Mesenchymal stem cell (in vitro differentiated cells and primary cell): ENCODE measurements at regions not wholly inside any gene's neighbourhood (a gene's known extent, or its start where the extent isn't known, plus 50 kb on each side); places are given as distances from the start of the nearest gene placed in this dataset.
"Not testable (repeated sequence)": the region's sequence is repeated elsewhere in the genome, so short reads cannot be mapped to it uniquely, and the experiment has no call there.

Experiments
- DNase-seq: peaks from one replicate; pipeline ENCODE4 v3.0.0-alpha.2; 2013
- H2AFZ ChIP-seq: one replicate; pipeline ENCODE4 v1.6.1; 2013; ENCODE audit warnings: low read depth, mild to moderate bottlenecking, control low read depth, inconsistent platforms, low read length, moderate library complexity
- H2AK5ac ChIP-seq: 2 replicates; pipeline ENCODE4 v1.6.1; 2013; ENCODE audit warnings: low read length, moderate library complexity, mild to moderate bottlenecking, inconsistent platforms; ENCODE audit not compliant: severe bottlenecking
- H2BK120ac ChIP-seq: one replicate; pipeline ENCODE4 v1.6.1; 2013; ENCODE audit warnings: low read depth, mild to moderate bottlenecking, inconsistent platforms, low read length, moderate library complexity
- H2BK12ac ChIP-seq, 2 experiments: one replicate each; pipeline ENCODE4 v1.6.1; 2013; ENCODE audit warnings: inconsistent platforms in 2 of 2, low read length in 2 of 2, mild to moderate bottlenecking in 2 of 2, moderate library complexity in 2 of 2, control low read depth in 1 of 2
- H2BK15ac ChIP-seq: one replicate; pipeline ENCODE4 v1.6.1; 2013; ENCODE audit warnings: mild to moderate bottlenecking, low read depth, inconsistent platforms; ENCODE audit not compliant: poor library complexity, severe bottlenecking
- H2BK5ac ChIP-seq: 2 replicates; pipeline ENCODE4 v1.6.1; 2013; ENCODE audit warnings: low read depth, mild to moderate bottlenecking, low read length, control low read depth, inconsistent platforms; ENCODE audit not compliant: poor library complexity, severe bottlenecking
- H3K14ac ChIP-seq, 2 experiments: one replicate each; pipeline ENCODE4 v1.6.1; 2013; ENCODE audit warnings: inconsistent platforms in 2 of 2, low read length in 2 of 2, control low read depth in 1 of 2, mild to moderate bottlenecking in 1 of 2, moderate library complexity in 1 of 2
- H3K18ac ChIP-seq, 2 experiments: one replicate each; pipeline ENCODE4 v1.6.1; 2013; ENCODE audit warnings: inconsistent platforms in 2 of 2, low read length in 2 of 2, control low read depth in 1 of 2, low read depth in 1 of 2, mild to moderate bottlenecking in 1 of 2
- H3K23ac ChIP-seq, 2 experiments: one replicate each; pipeline ENCODE4 v1.6.1; 2013; ENCODE audit warnings: inconsistent platforms in 2 of 2, low read length in 2 of 2, mild to moderate bottlenecking in 2 of 2, moderate library complexity in 2 of 2, control low read depth in 1 of 2
- H3K27ac ChIP-seq: 2 replicates; pipeline ENCODE4 v1.5.1; 2013; ENCODE audit warnings: mild to moderate bottlenecking, moderate library complexity, low read length, control low read depth, inconsistent platforms; ENCODE audit not compliant: poor library complexity, severe bottlenecking
- H3K27me3 ChIP-seq, 2 experiments: 2 replicates each; pipeline versions ENCODE4 v1.6.1 to v1.7.0; 2013; ENCODE audit warnings: low read length in 2 of 2, mild to moderate bottlenecking in 2 of 2, moderate library complexity in 2 of 2, control low read depth in 1 of 2, inconsistent platforms in 1 of 2; ENCODE audit not compliant: control insufficient read depth in 1 of 2, insufficient read depth in 1 of 2
- H3K36me3 ChIP-seq, 2 experiments: 2 replicates each; pipeline versions ENCODE4 v1.6.1 to v1.7.0; 2013; ENCODE audit warnings: low read length in 2 of 2, control low read depth in 1 of 2, inconsistent platforms in 1 of 2, low read depth in 1 of 2, mild to moderate bottlenecking in 1 of 2; ENCODE audit not compliant: insufficient read depth in 2 of 2, control insufficient read depth in 1 of 2
- H3K4ac ChIP-seq, 2 experiments: one replicate each; pipeline ENCODE4 v1.6.1; 2013; ENCODE audit warnings: inconsistent platforms in 2 of 2, low read length in 2 of 2, mild to moderate bottlenecking in 2 of 2, moderate library complexity in 2 of 2, control low read depth in 1 of 2, low read depth in 1 of 2
- H3K4me1 ChIP-seq: 2 replicates; pipeline ENCODE4 v1.6.1; 2013; ENCODE audit warnings: low read depth, low read length, control low read depth; ENCODE audit not compliant: control insufficient read depth, insufficient read depth
- H3K4me2 ChIP-seq: 2 replicates; pipeline ENCODE4 v1.6.1; 2013; ENCODE audit warnings: low read length, mild to moderate bottlenecking, inconsistent platforms; ENCODE audit not compliant: poor library complexity, severe bottlenecking
- H3K4me3 ChIP-seq, 2 experiments: 2 replicates each; pipeline versions ENCODE4 v1.5.1 to v1.7.0; 2013; ENCODE audit warnings: low read length in 2 of 2, mild to moderate bottlenecking in 2 of 2, control low read depth in 1 of 2, low read depth in 1 of 2; ENCODE audit not compliant: insufficient read depth in 1 of 2
- H3K79me1 ChIP-seq: replicated peaks from 2 replicates; pipeline ENCODE4 v1.6.1; 2013; ENCODE audit warnings: mild to moderate bottlenecking, control low read depth, low read length, inconsistent platforms; ENCODE audit not compliant: poor library complexity, severe bottlenecking
- H3K9ac ChIP-seq: 2 replicates; pipeline ENCODE4 v1.7.0; 2013; ENCODE audit warnings: mild to moderate bottlenecking, low read length, moderate library complexity
- H3K9me3 ChIP-seq: 2 replicates; pipeline ENCODE4 v1.7.0; 2013; ENCODE audit warnings: mild to moderate bottlenecking, low read length; ENCODE audit not compliant: control insufficient read depth
- H4K8ac ChIP-seq: one replicate; pipeline ENCODE4 v1.6.1; 2013; ENCODE audit warnings: inconsistent platforms, mild to moderate bottlenecking, low read length, moderate library complexity
- H4K91ac ChIP-seq: one replicate; pipeline ENCODE4 v1.6.1; 2013; ENCODE audit warnings: mild to moderate bottlenecking, low read length, inconsistent platforms
- WGBS: methylation state at CpG from one replicate; pipeline ENCODE4 v1.1.7; 2013; ENCODE audit warnings: mixed read lengths; 5-methylcytosine and 5-hydroxymethylcytosine counted together

GRCh38 chr18:14395533-14395932 is 147.9 kb downstream of the POTEC start:
- H3K4me2 ChIP-seq, H2AFZ ChIP-seq, H3K14ac ChIP-seq, H3K27ac ChIP-seq, H3K4me3 ChIP-seq, H3K27me3 ChIP-seq, H3K36me3 ChIP-seq, H3K4me1 ChIP-seq, DNase-seq, H2BK5ac ChIP-seq, H3K18ac ChIP-seq, H3K23ac ChIP-seq, H3K9me3 ChIP-seq, H2AK5ac ChIP-seq, H3K4ac ChIP-seq, H4K91ac ChIP-seq, H4K8ac ChIP-seq, H3K9ac ChIP-seq, H2BK15ac ChIP-seq, H2BK12ac ChIP-seq, H3K79me1 ChIP-seq, H2BK120ac ChIP-seq: not testable (repeated sequence)
- WGBS, result no CpG with 5 or more reads among the region's 3 CpGs

GRCh38 chr18:14393563-14394103 is 149.8 kb downstream of the POTEC start:
- H3K79me1 ChIP-seq, H2BK5ac ChIP-seq, H3K27ac ChIP-seq, H3K4me3 ChIP-seq, H4K8ac ChIP-seq, H3K9me3 ChIP-seq, H3K14ac ChIP-seq, H2BK15ac ChIP-seq, H2AFZ ChIP-seq, H2BK12ac ChIP-seq, H3K27me3 ChIP-seq, DNase-seq, H3K4ac ChIP-seq, H3K36me3 ChIP-seq, H3K4me1 ChIP-seq, H3K23ac ChIP-seq, H2AK5ac ChIP-seq, H3K9ac ChIP-seq, H4K91ac ChIP-seq, H3K4me2 ChIP-seq, H3K18ac ChIP-seq, H2BK120ac ChIP-seq: not testable (repeated sequence)
- WGBS, result 97% methylated on average over 29 of the region's 50 CpGs

GRCh38 chr18:14392604-14393003 is 150.8 kb downstream of the POTEC start:
- H2BK15ac ChIP-seq, H3K36me3 ChIP-seq, H4K91ac ChIP-seq, H3K4me1 ChIP-seq, H3K4me3 ChIP-seq, H2BK5ac ChIP-seq, H3K9ac ChIP-seq, H3K14ac ChIP-seq, H2AK5ac ChIP-seq, H4K8ac ChIP-seq, H3K79me1 ChIP-seq, H3K18ac ChIP-seq, H3K4me2 ChIP-seq, H2BK12ac ChIP-seq, H3K27ac ChIP-seq, H3K23ac ChIP-seq, DNase-seq, H3K27me3 ChIP-seq, H2AFZ ChIP-seq, H3K4ac ChIP-seq, H3K9me3 ChIP-seq, H2BK120ac ChIP-seq: not testable (repeated sequence)
- 94% methylated on average over 24 of the region's 24 CpGs for WGBS

- H2BK120ac ChIP-seq, H3K4me2 ChIP-seq, H2BK12ac ChIP-seq, H3K9ac ChIP-seq, H2AFZ ChIP-seq, H3K18ac ChIP-seq, H3K36me3 ChIP-seq, H2BK5ac ChIP-seq, H2AK5ac ChIP-seq, H3K23ac ChIP-seq, H3K27ac ChIP-seq, H4K91ac ChIP-seq, H3K4me3 ChIP-seq, H3K14ac ChIP-seq, H3K4me1 ChIP-seq, H3K9me3 ChIP-seq, H2BK15ac ChIP-seq, H3K27me3 ChIP-seq, DNase-seq, H3K79me1 ChIP-seq, H4K8ac ChIP-seq, H3K4ac ChIP-seq: not testable (repeated sequence)
- 100% methylated on average over 1 of the region's 1 CpG for WGBS
Measured at GRCh38 chr18:14384961-14385360, 158.4 kb downstream of the POTEC start.
